Neural cell (in vitro differentiated cells): ENCODE measurements at regions not wholly inside any gene's neighbourhood (a gene's known extent, or its start where the extent isn't known, plus 50 kb on each side); places are given as distances from the start of the nearest gene placed in this dataset.

Experiments used
- H2AFZ ChIP-seq: fragments of 200-600, 300-800 bp; sonication (generic), shearing (Covaris generic); 2 replicates; pipeline ENCODE4 v1.6.0; 2014; ENCODE audit warnings: low read depth, mild to moderate bottlenecking, antibody characterized with exemption, low read length, moderate library complexity
- H3F3A ChIP-seq: fragments of 200-600 bp; shearing (Covaris generic); 2 replicates; pipeline ENCODE4 v1.6.1; 2016; ENCODE audit warnings: mild to moderate bottlenecking, moderate library complexity, mixed read lengths, antibody characterized with exemption, low read length; ENCODE audit not compliant: insufficient read depth, poor library complexity, severe bottlenecking
- H3K27ac ChIP-seq: fragments of 200-600, 300-800 bp; sonication (generic), shearing (Covaris generic); 2 replicates; pipeline ENCODE4 v1.5.1; 2014; ENCODE audit warnings: mild to moderate bottlenecking, low read length, moderate library complexity
- H3K27me3 ChIP-seq: fragments of 300-800, 200-600 bp; sonication (generic), shearing (Covaris generic); 2 replicates; pipeline ENCODE4 v1.6.0; 2014; ENCODE audit warnings: mild to moderate bottlenecking, low read depth, low read length, moderate library complexity; ENCODE audit not compliant: insufficient read depth
- H3K36me3 ChIP-seq: fragments of 300-800, 200-600 bp; sonication (generic), shearing (Covaris generic); 2 replicates; pipeline ENCODE4 v1.5.1; 2014; ENCODE audit warnings: mild to moderate bottlenecking, antibody characterized with exemption, low read length, moderate library complexity; ENCODE audit not compliant: insufficient read depth
- H3K4me2 ChIP-seq: fragments of 300-800, 200-600 bp; sonication (generic), shearing (Covaris generic); 2 replicates; pipeline ENCODE4 v1.6.0; 2014; ENCODE audit warnings: mild to moderate bottlenecking, low read length
- H3K4me3 ChIP-seq: fragments of 300-800, 200-600 bp; sonication (generic), shearing (Covaris generic); 2 replicates; pipeline ENCODE4 v1.5.1; 2014; ENCODE audit warnings: mild to moderate bottlenecking, low read length, moderate library complexity
- H3K79me2 ChIP-seq: fragments of 200-600 bp; shearing (Covaris generic); replicated peaks from 2 replicates; pipeline ENCODE4 v1.6.0; 2014; ENCODE audit warnings: mild to moderate bottlenecking, low read length, moderate library complexity; ENCODE audit not compliant: insufficient read depth
- H3K9ac ChIP-seq: fragments of 300-800, 200-600 bp; sonication (generic), shearing (Covaris generic); 2 replicates; pipeline ENCODE4 v1.6.1; 2016; ENCODE audit warnings: mild to moderate bottlenecking, low read length, mixed read lengths
- H3K9me2 ChIP-seq: fragments of 200-600 bp; shearing (Covaris generic); 2 replicates; pipeline ENCODE4 v1.6.1; 2016; ENCODE audit warnings: mild to moderate bottlenecking, low read length, mixed read lengths; ENCODE audit not compliant: insufficient read depth
- H3K9me3 ChIP-seq: fragments of 200-600, 300-800 bp; sonication (generic), shearing (Covaris generic); 2 replicates; pipeline ENCODE4 v1.6.1; 2016; ENCODE audit warnings: mild to moderate bottlenecking, mixed run types, low read length, moderate library complexity, mixed read lengths
- H4K20me1 ChIP-seq: fragments of 200-600 bp; shearing (Covaris generic); 2 replicates; pipeline ENCODE4 v1.6.1; 2016; ENCODE audit warnings: mild to moderate bottlenecking, mixed run types; ENCODE audit not compliant: insufficient read depth
- EP300 ChIP-seq: fragments of 450-650 bp; conservative IDR thresholded peaks from 2 replicates; pipeline ENCODE4 v1.6.1; 2014; ENCODE audit warnings: antibody characterized with exemption, mild to moderate bottlenecking, moderate library complexity; ENCODE audit not compliant: poor library complexity, severe bottlenecking
- EZH2 ChIP-seq: fragments of 200-600, 300-800 bp; shearing (Covaris generic), sonication (generic); IDR thresholded peaks from 2 replicates; pipeline ENCODE4 v1.6.1; 2014; ENCODE audit warnings: antibody characterized with exemption, low read length, borderline replicate concordance, mild to moderate bottlenecking; ENCODE audit not compliant: insufficient read depth, poor library complexity, severe bottlenecking
- MXI1 ChIP-seq: fragments of 450-650 bp; conservative IDR thresholded peaks from 2 replicates; pipeline ENCODE4 v1.6.1; 2014; ENCODE audit warnings: antibody characterized with exemption, mild to moderate bottlenecking; ENCODE audit not compliant: poor library complexity, severe bottlenecking
- POLR2AphosphoS5 ChIP-seq: IDR thresholded peaks from 2 replicates; pipeline ENCODE4 v1.6.1; 2012
- RAD21 ChIP-seq: fragments of 450-650 bp; conservative IDR thresholded peaks from 2 replicates; pipeline ENCODE4 v1.6.1; 2014; ENCODE audit warnings: antibody characterized with exemption, mild to moderate bottlenecking, moderate library complexity
- SMC3 ChIP-seq: fragments of 450-650 bp; conservative IDR thresholded peaks from 2 replicates; pipeline ENCODE4 v1.6.1; 2014; ENCODE audit warnings: antibody characterized with exemption, mild to moderate bottlenecking, moderate library complexity; ENCODE audit not compliant: poor library complexity
- TAF1 ChIP-seq: IDR thresholded peaks from 2 replicates; pipeline ENCODE4 v1.6.1; 2012; ENCODE audit warnings: low read depth
- TF ChIP-seq, protein P1 (sequence below): fragments of 450-650 bp; IDR thresholded peaks from 2 replicates; pipeline ENCODE4 v1.5.1; 2014; ENCODE audit warnings: antibody characterized with exemption, mild to moderate bottlenecking, moderate library complexity; ENCODE audit not compliant: poor library complexity, severe bottlenecking
- TF ChIP-seq, protein P2 (sequence below): IDR thresholded peaks from 2 replicates; pipeline ENCODE4 v1.6.1; 2012; ENCODE audit warnings: borderline replicate concordance

- H3K9me2 ChIP-seq, result no peaks in the 10 kb centered on the region
- no peak overlapping the region for H3K4me3 ChIP-seq
- no peak overlapping the region for H2AFZ ChIP-seq
- no peak overlapping the region for H3K9ac ChIP-seq
- H3K36me3 ChIP-seq, result no peaks in the 10 kb centered on the region
- H3K4me2 ChIP-seq, result no peak overlapping the region
- H3K27ac ChIP-seq, result no peak overlapping the region
- H3K79me2 ChIP-seq, result no peaks in the 10 kb centered on the region
- no peaks in the 10 kb centered on the region for H3F3A ChIP-seq
- H3K9me3 ChIP-seq, result no peaks in the 10 kb centered on the region
- no peaks in the 10 kb centered on the region for H4K20me1 ChIP-seq
- TF ChIP-seq, protein P1, sequence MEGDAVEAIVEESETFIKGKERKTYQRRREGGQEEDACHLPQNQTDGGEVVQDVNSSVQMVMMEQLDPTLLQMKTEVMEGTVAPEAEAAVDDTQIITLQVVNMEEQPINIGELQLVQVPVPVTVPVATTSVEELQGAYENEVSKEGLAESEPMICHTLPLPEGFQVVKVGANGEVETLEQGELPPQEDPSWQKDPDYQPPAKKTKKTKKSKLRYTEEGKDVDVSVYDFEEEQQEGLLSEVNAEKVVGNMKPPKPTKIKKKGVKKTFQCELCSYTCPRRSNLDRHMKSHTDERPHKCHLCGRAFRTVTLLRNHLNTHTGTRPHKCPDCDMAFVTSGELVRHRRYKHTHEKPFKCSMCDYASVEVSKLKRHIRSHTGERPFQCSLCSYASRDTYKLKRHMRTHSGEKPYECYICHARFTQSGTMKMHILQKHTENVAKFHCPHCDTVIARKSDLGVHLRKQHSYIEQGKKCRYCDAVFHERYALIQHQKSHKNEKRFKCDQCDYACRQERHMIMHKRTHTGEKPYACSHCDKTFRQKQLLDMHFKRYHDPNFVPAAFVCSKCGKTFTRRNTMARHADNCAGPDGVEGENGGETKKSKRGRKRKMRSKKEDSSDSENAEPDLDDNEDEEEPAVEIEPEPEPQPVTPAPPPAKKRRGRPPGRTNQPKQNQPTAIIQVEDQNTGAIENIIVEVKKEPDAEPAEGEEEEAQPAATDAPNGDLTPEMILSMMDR, result no peak
- TF ChIP-seq EP300, result no peak
- TF ChIP-seq, protein P2, sequence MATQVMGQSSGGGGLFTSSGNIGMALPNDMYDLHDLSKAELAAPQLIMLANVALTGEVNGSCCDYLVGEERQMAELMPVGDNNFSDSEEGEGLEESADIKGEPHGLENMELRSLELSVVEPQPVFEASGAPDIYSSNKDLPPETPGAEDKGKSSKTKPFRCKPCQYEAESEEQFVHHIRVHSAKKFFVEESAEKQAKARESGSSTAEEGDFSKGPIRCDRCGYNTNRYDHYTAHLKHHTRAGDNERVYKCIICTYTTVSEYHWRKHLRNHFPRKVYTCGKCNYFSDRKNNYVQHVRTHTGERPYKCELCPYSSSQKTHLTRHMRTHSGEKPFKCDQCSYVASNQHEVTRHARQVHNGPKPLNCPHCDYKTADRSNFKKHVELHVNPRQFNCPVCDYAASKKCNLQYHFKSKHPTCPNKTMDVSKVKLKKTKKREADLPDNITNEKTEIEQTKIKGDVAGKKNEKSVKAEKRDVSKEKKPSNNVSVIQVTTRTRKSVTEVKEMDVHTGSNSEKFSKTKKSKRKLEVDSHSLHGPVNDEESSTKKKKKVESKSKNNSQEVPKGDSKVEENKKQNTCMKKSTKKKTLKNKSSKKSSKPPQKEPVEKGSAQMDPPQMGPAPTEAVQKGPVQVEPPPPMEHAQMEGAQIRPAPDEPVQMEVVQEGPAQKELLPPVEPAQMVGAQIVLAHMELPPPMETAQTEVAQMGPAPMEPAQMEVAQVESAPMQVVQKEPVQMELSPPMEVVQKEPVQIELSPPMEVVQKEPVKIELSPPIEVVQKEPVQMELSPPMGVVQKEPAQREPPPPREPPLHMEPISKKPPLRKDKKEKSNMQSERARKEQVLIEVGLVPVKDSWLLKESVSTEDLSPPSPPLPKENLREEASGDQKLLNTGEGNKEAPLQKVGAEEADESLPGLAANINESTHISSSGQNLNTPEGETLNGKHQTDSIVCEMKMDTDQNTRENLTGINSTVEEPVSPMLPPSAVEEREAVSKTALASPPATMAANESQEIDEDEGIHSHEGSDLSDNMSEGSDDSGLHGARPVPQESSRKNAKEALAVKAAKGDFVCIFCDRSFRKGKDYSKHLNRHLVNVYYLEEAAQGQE, result no peak
- TF ChIP-seq POLR2AphosphoS5, result no peak
- no peak for TF ChIP-seq SMC3
- no peak for TF ChIP-seq MXI1
- TF ChIP-seq RAD21, result no peak
- TF ChIP-seq EZH2, result no peak
- no peak for TF ChIP-seq TAF1
- no peaks in the 10 kb centered on the region for H3K27me3 ChIP-seq
Measured at GRCh38 chr9:104330841-104331240, 173.2 kb upstream of the OR13F1 start.

- Histone ChIP-seq H3K36me3 (no peaks in the 10 kb centered on the region), H3K4me3 (no peak overlapping the region), H3F3A (no peaks in the 10 kb centered on the region), H3K9ac (no peak overlapping the region), H3K9me2 (no peaks in the 10 kb centered on the region), H3K4me2 (no peak overlapping the region), H3K27me3 (no peaks in the 10 kb centered on the region), H3K27ac (no peak overlapping the region), H2AFZ (no peak overlapping the region), H3K9me3 (no peaks in the 10 kb centered on the region), H3K79me2 (no peaks in the 10 kb centered on the region), H4K20me1 (no peaks in the 10 kb centered on the region)
- TF ChIP-seq, protein P1, result no peak
- TF ChIP-seq EP300 (no peak), MXI1 (no peak), SMC3 (no peak), RAD21 (no peak), POLR2AphosphoS5 (no peak), EZH2 (no peak), TAF1 (no peak)
- TF ChIP-seq, protein P2, result no peak
Measured at GRCh38 chr9:104334549-104334948, 169.5 kb upstream of the OR13F1 start.
